ENCODE measurements at regions not wholly inside any gene's neighbourhood (a gene's known extent, or its start where the extent isn't known, plus 50 kb on each side); places are given as distances from the start of the nearest gene placed in this dataset.
"Not testable (repeated sequence)": the region's sequence is repeated elsewhere in the genome, so short reads cannot be mapped to it uniquely, and the experiment has no call there.

DNA sequence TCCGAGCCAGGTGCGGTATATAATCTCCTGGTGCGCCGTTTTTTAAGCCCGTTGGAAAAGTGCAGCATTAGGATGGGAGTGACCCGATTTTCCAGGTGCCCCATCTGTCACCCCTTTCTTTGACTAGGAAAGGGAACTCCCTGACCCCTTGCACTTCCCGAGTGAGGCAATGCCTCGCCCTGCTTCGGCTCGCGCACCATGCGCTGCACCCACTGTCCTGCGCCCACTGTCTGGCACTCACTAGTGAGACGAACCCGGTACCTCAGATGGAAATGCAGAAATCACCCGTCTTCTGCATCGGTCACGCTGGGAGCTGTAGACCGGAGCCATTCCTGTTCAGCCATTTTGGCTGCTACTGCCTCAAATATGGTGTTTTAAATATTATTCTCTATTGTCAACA is 198.0 kb downstream of the MEIS1 start:
- DNase-seq = not testable (repeated sequence)

DNA sequence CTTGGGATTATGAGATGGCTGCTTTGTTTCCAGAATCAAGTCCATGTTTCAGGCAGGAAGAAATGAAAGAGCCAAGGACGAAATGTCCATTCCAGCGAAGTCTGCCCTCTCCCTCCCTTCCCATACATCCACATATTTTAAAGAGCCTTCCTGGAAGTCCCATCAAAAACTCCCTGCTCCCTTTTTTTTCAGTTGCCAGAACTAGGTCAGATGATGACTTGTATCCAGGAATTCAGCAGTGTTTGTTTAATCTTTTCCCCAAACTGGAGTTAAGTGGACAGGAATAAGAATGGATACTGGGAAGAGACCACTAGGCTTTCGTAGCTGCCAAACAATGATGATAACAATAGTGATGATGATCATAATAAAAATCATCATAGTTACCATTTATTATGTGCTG is 198.7 kb downstream of the MEIS1 start:
- DNase-seq = no peak

DNA sequence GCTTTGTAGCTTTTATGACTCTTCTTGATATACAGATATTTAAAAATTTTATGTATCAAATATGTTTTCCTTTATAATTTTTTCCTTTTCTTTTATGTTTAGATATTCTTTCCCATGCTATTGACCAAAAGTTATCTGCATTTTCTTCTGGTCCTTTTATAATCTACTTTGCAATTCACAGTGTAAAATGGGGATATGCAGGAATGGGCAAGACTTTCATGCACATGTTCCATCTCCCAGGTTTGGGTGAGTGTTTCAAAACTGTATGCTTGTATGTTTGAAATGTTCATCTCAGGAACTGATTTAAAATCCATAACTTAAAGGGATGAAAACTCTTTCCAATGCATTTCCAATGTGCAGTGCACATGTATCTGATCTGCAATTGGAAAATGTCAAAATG is 199.9 kb downstream of the MEIS1 start:
- DNase-seq = no peak

DNA sequence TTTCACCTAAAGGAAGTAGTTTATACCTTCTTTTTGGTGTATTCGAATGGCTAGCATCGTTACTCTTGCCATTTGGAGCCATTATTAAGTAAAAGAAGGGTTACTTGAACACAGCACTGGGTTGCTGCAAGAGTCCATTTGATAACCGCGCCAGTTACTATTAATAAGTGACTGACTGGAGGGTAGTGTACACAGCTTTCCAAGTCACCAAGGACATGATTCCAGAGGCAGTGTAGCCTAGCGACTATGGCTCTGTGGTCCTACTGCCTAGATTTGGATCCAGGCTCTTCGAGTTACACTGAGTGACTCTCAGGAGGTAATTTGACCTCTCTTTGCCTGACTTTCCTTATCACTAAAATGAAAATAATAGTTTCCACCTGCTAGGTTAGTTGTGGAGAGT is 206.8 kb downstream of the MEIS1 start:
- no peak for DNase-seq

DNA sequence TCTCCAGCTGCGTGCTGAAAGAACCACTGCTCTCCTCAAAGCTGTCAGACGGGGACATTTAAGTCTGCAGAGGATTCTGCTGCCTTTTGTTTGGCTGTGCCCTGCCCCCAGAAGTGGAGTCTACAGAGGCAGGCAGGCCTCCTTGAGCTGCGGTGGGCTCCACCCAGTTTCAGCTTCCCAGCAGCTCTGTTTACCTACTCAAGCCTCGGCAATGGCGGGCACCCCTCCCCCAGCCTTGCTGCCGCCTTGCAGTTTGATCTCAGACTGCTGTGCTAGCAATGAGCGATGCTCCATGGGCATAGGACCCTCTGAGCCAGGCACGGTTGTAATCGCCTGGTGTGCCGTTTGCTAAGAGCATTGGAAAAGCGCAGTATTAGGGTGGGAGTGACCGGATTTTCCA is 213.2 kb downstream of the MEIS1 start:
- not testable (repeated sequence) for DNase-seq

DNA sequence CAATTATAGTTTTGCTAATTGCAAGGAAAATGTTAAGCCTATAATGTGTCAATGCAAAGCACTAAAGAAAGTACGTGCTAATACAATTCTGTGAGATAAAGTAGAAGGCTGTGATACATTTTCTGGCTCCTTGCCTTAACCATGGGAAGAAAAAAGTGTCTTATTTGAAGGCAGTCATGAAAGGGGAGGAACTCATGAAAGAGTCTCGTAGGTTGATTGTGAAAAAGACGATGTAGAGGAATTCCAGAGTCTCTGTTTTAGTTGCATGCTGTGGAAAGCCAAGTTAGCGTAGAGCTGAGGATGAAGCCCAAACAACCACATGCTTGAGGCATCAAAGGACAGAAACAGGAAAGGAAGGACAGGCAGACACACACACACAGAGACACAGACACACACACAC is 214.1 kb downstream of the MEIS1 start:
- DNase-seq = no peak

DNA sequence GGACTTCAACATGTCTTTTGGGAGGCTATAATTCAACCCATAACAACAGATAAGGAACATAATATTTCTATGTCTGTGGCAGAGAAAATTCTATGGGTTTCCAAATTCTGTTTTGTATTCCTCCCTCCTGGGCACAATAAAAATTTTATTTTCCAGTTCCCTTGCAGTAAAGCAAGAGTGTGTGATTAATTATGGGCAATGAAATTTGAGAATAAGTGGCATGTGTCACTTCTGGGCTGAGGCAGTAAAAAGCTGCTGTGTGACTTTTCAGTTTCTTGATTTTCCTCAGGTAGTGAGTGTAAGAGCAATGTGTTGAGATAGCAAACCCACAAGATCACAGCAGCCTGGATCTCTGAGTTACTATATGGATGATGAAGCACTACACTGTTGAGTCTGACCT is 216.4 kb downstream of the MEIS1 start:
- no peak for DNase-seq

DNA sequence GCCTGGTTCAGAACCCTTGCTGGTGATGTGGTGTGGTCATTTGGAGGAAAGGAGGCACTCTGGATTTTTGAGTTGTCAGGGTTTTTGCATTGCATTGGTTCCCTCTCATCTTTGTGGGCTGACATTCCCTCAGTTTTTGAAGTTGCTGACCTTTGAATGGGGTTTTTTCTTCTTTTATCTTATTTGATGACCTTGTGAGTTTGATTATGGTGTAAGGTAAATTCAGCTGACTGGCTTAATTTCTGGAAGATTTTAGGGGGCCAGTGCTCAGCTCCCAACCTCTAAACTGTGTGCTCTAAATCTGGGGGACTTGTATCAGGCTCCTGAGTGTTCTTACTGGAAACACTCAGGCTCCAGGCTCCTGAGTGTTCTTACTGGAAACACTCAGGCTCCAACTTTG is 225.9 kb downstream of the MEIS1 start:
- DNase-seq = no peak

DNA sequence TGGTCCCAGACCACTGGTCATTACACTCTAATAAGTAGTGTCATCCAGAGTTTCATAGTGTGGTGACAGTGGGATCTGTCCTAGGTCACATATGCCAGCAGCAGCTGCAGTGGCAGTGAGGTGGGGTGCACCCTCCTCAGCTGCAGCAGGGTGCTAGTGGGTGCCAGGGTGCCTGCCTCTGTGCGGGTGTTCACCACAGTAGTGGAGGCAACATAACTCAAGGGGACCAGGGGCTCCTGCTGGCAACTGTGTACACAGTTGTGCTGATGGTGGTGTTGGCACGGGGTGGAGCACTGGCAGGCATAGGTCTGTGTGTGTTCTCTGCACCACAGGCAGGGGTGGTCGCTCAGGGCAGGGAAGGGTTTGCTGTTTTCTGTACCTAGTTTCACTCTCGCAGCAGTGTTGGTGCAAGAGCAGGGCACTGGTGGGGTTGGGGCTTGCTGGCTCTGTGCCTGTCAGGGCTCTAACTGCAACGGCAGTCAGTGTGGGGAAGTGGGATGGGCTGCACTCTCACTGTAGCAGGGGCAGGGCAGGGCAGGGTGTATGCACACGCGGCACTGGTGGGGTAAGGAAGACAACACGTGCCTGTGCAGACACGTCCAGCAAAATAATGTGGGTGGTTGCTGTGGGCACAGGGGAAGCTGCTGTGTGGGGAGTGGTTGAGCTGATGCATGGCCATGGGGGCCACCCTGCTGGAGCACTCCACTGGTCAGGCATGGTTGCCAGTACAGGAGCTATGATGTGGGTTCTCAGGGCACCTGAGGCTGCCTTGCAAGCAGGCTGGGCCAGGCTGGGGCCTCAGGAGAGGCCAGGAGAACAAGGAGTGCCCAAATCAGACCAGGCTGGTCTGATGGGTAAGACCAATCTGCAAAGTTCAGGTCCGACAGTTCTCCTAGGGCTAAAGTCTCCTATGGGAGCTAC is 226.6 kb downstream of the MEIS1 start:
- no peak for DNase-seq

DNA sequence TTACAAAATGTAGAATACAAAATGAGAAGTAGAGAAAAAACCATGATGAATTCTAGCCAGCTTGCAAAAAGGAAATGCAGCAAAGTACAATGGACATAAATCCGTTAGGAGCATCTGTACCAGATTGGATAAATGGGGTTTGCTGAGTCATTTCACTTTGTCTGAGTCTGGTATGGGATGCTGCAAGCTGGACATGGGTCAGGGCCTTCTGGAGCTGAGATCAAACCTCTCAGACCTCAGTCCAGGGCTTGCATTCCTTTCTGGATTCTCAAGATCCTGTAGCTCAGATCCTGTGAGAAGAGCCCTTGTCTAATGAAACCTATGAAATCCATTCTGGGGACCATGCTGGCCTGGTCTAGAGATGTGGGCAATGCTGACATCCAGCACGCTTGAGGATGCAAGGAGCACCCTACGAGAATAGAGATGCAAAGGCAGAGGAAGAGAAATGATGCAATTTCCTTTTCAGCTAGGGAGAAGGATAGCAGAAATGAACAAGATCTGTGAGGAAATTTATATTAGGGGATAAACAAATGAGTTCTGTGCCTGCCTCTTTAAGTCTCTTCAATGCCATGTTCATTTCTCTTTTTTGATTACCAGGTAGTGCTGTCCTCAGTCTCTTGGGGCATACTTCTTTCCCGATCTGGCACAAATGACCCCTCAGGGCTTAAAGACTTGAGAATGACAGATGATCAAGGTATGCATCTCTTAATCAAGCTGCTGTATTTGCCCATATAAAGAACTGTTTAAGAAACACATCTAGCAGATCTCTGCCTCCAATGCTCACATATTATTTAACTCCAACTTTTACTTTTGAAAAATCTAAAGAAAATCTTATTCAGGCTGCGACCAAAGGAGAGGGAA is 230.4 kb downstream of the MEIS1 start:
- DNase-seq = no peak

DNA sequence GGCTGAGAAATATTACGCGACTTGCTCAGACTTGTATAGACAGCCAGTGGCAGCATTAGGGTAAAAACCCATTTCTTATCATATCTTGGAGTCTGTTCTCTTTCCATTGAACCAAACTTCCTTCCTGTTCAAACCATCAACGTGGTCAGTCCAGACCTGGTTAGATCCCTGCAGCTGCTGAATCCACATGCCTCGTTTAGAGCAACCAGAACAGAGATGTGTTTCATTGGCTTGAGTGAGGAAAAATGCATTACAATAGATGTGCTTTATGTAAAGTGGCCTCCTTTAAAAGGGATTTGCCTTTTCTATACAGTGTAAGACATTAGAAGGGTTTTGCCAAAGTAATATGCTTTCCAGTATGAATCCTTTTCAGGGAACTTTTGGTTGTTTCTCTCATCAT is 232.4 kb downstream of the MEIS1 start:
- DNase-seq = no peak

DNA sequence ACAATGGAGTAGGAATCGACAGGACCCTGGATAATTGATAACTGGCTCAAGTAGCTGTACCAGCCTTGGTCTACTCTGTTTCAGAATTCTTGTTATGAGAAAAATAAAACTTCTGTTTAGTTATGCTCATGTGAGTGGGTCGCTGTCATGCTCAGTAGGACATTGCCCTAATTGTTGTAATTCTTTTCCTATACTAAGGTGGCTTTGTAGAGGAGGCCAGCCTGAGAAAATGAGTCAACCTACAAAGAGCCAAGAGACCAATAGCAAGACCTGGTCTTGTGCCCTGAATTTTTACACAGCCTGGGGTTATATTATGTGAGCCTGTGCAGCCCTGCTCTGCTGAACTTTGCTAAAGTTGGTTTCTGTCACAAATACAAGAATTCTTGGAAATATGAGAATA is 238.4 kb downstream of the MEIS1 start:
- DNase-seq = no peak

DNA sequence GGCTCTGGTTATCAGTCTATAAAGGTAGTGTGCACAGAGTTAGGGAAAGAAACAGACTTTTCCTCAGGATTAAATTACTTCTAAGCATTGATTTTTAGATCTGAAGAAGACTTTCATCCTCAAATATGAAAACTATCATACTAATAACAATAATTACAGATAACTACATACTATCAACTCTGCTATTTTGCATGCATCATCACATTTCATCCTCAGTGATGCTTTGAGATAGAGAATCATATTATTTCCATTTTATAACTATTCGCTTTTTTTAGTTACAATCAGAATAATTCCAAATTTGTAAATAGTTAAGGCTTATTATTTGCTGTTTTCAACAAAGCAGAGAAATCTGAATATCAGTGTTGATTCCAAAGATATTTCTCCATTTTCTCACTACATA is 239.2 kb downstream of the MEIS1 start:
- DNase-seq = no peak

DNA sequence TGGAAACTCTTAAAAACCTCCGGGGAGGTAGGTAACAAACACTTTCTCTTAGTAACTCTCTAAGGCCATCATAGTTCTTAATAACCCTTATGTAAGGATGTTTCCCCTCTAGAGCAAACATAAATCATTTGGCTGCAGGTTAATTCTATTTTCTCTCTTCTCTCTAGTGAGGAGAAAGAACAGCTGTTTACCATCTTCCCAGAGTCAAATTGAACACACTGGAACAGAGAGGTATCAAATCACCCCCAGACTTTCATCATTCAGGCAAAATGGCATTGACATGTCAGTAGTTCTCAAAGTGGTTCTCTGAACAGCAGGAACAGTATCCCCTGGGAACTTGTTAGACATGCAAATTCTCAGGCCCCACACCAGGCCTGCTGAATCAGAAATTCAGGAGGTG is 240.7 kb downstream of the MEIS1 start:
- no peak for DNase-seq

DNA sequence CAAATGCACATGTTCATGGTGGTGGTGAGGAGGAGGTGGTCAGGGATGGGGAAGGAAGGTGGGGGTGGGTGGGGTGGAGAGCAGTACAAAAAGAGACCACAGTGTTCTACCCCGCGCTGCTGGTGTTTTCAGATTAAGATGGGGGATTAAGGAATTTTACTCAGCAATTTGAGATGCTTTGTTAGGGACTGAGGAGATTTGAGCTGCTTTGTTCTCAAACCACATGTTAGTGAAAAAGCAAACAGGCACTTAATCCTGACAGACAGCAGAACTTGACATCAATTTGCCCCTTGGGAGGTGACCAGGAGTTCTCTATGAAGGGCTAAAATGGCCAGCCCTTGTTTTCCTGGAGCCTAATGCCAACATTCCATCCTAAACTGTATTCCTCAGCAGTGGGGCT is 244.5 kb downstream of the MEIS1 start:
- DNase-seq = no peak

DNA sequence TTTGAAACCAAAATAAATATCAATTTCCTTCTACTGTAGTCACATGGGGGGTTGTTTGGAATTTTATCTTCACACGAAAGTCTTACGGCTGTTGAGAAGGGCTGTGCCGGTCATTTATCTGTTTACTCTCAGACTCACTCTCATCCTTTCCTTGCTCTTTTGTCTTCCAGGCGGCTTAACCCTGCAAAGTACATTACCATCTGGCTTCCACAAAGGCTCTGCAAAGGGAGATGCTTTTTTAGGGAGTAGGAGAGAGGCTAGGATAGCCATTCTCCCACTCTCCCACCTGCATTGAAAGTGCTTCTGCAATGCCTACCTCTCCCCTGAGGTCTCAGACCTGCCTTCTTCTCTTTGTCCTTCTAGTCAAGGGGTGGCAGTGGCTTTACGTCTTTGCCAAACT is 247.6 kb downstream of the MEIS1 start:
- DNase-seq = no peak

DNA sequence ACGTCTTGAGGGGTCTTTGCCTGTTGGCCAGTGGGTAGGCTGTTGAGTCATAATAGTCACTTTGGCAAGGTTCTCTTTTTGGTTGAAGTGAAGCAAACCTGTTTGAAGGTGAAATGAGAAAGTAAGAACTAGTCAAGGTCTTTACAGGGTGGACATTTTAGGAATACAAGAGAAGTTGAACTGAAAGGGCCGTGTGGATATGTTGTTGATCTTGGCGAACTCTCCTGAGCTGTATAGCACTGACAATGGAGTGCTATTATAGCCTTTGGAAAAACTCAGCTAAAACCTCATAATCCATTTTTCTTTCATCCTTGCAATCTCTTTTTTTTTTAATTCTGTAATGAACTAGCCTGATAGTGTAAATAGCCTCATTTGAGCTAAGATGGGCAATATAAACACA is 248.1 kb downstream of the MEIS1 start:
- no peak for DNase-seq

DNA sequence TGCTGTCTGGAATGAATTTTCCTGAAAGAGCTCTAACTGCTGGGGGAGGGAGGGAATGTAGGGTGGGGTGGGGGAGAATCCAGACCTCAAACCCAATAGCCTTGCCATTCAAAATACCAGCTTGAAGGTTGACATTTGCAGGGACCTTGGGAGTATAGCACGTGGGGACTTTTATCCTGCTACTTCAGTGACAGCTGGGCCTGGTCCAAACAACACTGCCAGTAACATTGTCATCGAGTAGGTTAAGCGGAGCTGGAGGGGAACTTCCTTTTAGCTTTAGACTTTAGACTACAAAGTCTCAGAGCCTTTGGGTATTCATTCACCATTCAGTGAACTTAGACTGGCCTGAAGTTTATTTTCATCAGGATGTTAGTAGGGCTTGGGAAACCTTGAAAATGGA is 248.7 kb downstream of the MEIS1 start:
- DNase-seq = no peak

DNA sequence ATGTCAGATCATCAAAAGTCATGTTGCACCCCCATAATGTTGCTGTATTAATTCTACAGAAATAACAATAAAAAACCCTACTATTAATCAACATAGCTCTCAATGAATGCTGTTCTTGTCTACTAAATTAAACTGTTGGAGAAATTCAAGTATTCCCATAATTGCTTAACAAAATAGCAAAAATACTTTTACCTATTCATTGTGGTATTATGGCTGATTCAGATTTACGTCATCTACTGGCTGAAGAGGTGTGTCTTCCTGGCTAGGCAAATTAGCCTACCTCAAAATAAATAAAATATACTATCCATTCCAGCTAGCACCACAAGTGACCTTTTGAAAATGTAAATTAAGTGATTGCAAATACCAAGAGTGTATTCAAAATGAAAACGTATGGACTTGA is 249.4 kb downstream of the MEIS1 start:
- no peak for DNase-seq

DNA sequence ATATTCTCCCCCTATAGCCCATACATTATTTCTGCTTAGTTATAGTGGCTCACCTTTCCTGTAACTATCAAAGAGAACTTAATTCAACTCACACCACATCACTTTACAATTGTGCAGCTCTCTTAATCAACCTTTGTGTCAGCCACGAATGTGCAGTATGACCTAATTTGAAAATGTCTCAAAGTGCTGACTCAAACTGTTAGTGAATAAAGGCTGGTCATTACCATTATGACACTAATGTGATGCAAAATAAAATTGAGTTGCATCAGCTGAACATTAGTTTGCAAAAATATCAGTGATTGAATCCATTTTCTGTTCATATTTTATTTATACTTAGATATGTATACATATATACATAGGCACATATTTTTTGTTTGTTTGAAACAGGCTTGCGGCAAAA is 251.8 kb downstream of the MEIS1 start:
- DNase-seq = no peak

DNA sequence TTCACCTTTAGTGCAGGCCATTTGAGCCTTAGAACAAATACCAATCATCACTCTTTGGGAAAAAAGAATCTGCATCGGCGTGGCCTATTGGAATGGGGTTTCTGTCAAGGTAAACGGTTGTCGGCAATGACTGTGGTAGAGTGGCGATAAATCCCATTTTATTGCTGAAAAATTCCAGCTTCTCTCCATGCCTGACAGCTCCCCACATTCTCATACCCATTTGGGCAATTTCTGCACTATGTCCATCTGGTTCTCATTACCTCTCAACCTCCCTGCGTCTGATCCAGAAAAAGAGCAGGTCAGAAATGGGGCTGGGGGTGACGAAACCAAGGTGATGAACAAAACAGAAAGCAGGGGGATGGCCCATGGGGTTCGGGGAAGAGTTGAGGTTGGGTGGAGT is 254.0 kb downstream of the MEIS1 start:
- peak in 1 of 14 donors; percentile 81 for DNase-seq

DNA sequence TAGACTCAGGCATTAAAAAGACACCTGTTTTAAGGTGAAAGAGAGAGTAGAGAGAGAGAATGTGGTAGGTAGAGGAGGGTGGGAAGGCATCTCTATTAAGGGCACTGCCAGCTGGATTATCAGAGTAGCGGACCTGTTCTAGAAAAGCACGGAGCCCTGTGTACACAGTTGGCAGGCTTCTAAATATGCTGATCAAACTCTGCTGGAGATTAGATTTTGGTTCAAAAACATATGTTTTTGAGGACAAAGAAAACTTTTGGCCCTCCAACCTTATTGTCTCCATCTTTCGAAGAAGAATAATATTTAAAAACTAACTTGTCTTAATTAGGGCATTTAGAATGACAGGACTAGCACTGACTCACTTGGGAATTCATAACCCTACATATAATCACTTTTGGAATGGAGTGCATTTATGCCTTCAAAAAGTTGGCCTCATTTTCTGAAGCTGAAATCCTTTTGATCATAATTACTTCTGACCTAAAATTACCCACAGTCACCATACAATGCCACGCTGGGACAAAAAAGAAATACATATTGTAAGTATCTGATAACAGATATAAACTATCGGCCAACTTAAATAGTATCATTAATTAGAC is 254.6 kb downstream of the MEIS1 start:
- peak in 1 of 14 donors; percentile 81 for DNase-seq

All from C1 segment of cervical spinal cord (tissue), 14 donors.